Ovary (tissue), 7 donors: ENCODE measurements at regions not wholly inside any gene's neighbourhood (a gene's known extent, or its start where the extent isn't known, plus 50 kb on each side); places are given as distances from the start of the nearest gene placed in this dataset.

Experiments used
- DNase-seq, 5 donors: peaks; one replicate each; pipeline ENCODE4 v3.0.0-alpha.2; 2019 to 2020
- H3K27ac ChIP-seq, 2 donors: fragments of 200-600 bp; one replicate each; pipeline versions ENCODE4 v1.5.1 to v1.8.0; 2019 to 2022
- H3K27me3 ChIP-seq: fragments of 200-600 bp; one replicate; pipeline ENCODE4 v1.8.0; 2022
- H3K36me3 ChIP-seq: fragments of 200-600 bp; sonication (generic); one replicate; pipeline ENCODE4 v1.5.1; 2019
- H3K4me1 ChIP-seq: one replicate; pipeline ENCODE4 v1.8.1; 2013; ENCODE audit warnings: mild to moderate bottlenecking, moderate library complexity; ENCODE audit not compliant: insufficient read depth
- H3K4me3 ChIP-seq: fragments of 200-600 bp; sonication (generic); one replicate; pipeline ENCODE4 v1.5.1; 2017
- H3K9me3 ChIP-seq, 2 donors: fragments of 200-600 bp in 1 of 2; sonication (generic) in 1 of 2; one replicate each; pipeline versions ENCODE4 v1.5.1 to v1.8.1; 2013 to 2019; ENCODE audit warnings: mild to moderate bottlenecking in 1 of 2, moderate library complexity in 1 of 2
- CTCF ChIP-seq, 3 donors: fragments of 450-650 bp in 2 of 3; fragments of 200-600 bp in 1 of 3; IDR thresholded peaks; one replicate each; pipeline versions ENCODE4 v1.5.1 to v1.8.0; 2016 to 2022; ENCODE audit warnings: antibody characterized with exemption in 3 of 3, mild to moderate bottlenecking in 1 of 3
- EP300 ChIP-seq: sonication (generic); formaldehyde crosslinking; IDR thresholded peaks from one replicate; pipeline ENCODE4 v1.6.1; 2017; ENCODE audit warnings: antibody characterized with exemption
- POLR2A ChIP-seq: fragments of 450-650 bp; IDR thresholded peaks from one replicate; pipeline ENCODE4 v1.6.1; 2017; ENCODE audit warnings: antibody characterized with exemption, mild to moderate bottlenecking, moderate library complexity
- WGBS, 3 donors: extraction: QIAGEN DNeasy Blood & Tissue Kit in 1 of 3; methylation state at CpG; one replicate each; pipeline versions ENCODE4 v1.1.5 to v1.1.7; 2013 to 2017; 5-methylcytosine and 5-hydroxymethylcytosine counted together
- intact Hi-C, 4 donors: fragments of 100-400 bp; cut with DNase I; formaldehyde crosslinking; loops; one replicate each; pipeline versions ENCODE4 v1.11.0 to v1.15.1; 2022 to 2023
- donor health status: DM: no; HTN: no; CAD: no; lungs with moderate emphysema.
- donor health status: DM: no; HTN: no; CAD: no.
- donor health status: Bipolar disorder and iron deficiency.
- donor health status: DM: no; HTN: no; CAD: no.
- donor health status: DM: yes; HTN: yes; CAD: no.

GRCh38 chr7:136405931-136406777, 429.0 kb upstream of the MTPN start:
- no peaks in the 10 kb centered on the region for H3K36me3 ChIP-seq
- peak in 1 of 5 donors; percentile 30 for DNase-seq
- H3K27ac ChIP-seq, result no peak overlapping the region
- H3K9me3 ChIP-seq, result no peaks in the 10 kb centered on the region
- intact Hi-C loops, result loop anchor here in 1 of 4 donors (5.0 kb wide), 1 partner anchor 1046 kb away; no protein-coding TSS in a partner anchor
- WGBS, 3 donors, result 34 to 37% (median 35%) methylated on average over 17 of the region's 17 CpGs
- peaks cover 2% of the 10 kb centered on the region for H3K4me1 ChIP-seq
- H3K27me3 ChIP-seq, result no peaks in the 10 kb centered on the region
- H3K4me3 ChIP-seq, result no peak overlapping the region
- peak in 2 of 3 donors; percentile 12 to 45 for TF ChIP-seq CTCF (IDR thresholded peaks at IDR 0.05)
- no peak for TF ChIP-seq EP300
- TF ChIP-seq POLR2A, result no peak

GRCh38 chr7:136403591-136403990, 426.4 kb upstream of the MTPN start:
- no peaks in the 10 kb centered on the region for H3K36me3 ChIP-seq
- DNase-seq, result no peak
- 89 to 95% (median 94%) methylated on average over 4 of the region's 4 CpGs for WGBS, 3 donors
- TF ChIP-seq EP300, result no peak
- TF ChIP-seq POLR2A, result no peak
- TF ChIP-seq CTCF (IDR thresholded peaks at IDR 0.05), result no peak
- H3K4me1 ChIP-seq, result peaks cover 2% of the 10 kb centered on the region
- H3K4me3 ChIP-seq, result no peak overlapping the region
- no peak overlapping the region for H3K27ac ChIP-seq
- H3K9me3 ChIP-seq, result no peaks in the 10 kb centered on the region
- no peaks in the 10 kb centered on the region for H3K27me3 ChIP-seq
- intact Hi-C loops, result no loop called here

- Histone ChIP-seq H3K4me1 (no peaks in the 10 kb centered on the region), H3K4me3 (no peak overlapping the region), H3K27me3 (no peaks in the 10 kb centered on the region), H3K9me3 (no peaks in the 10 kb centered on the region), H3K27ac (no peak overlapping the region), H3K36me3 (no peaks in the 10 kb centered on the region)
- TF ChIP-seq POLR2A, result no peak
- TF ChIP-seq EP300, result no peak
- no peak for TF ChIP-seq CTCF (IDR thresholded peaks at IDR 0.05)
- intact Hi-C loops, result no loop called here
- WGBS, 3 donors, result 83 to 90% (median 88%) methylated on average over 5 of the region's 5 CpGs
- DNase-seq, result no peak
These were observed 423.7 kb upstream of the MTPN start for GRCh38 chr7:136400877-136401276.

- Histone ChIP-seq H3K27ac (no peak overlapping the region), H3K4me1 (no peaks in the 10 kb centered on the region), H3K36me3 (no peaks in the 10 kb centered on the region), H3K9me3 (no peaks in the 10 kb centered on the region), H3K27me3 (no peaks in the 10 kb centered on the region), H3K4me3 (no peak overlapping the region)
- 52 to 60% (median 57%) methylated on average over 2 of the region's 2 CpGs for WGBS, 3 donors
- TF ChIP-seq POLR2A, result no peak
- no peak for TF ChIP-seq EP300
- no peak for TF ChIP-seq CTCF (IDR thresholded peaks at IDR 0.05)
- no peak for DNase-seq
- intact Hi-C loops, result no loop called here
These were observed 422.2 kb upstream of the MTPN start for GRCh38 chr7:136399385-136399784.
